HCT116 (cell line): ENCODE measurements at regions not wholly inside any gene's neighbourhood (a gene's known extent, or its start where the extent isn't known, plus 50 kb on each side); places are given as distances from the start of the nearest gene placed in this dataset.

Experiments used
- CEBPB ChIP-seq: IDR thresholded peaks from 2 replicates; pipeline ENCODE4 v1.6.1; 2012; ENCODE audit warnings: low read depth
- CTCF ChIP-seq, 3 experiments: fragments of 200-600 bp in 1 of 3; sonication (generic) in 1 of 3; IDR thresholded peaks in 2 of 3; conservative IDR thresholded peaks in 1 of 3; 2 replicates each; pipeline ENCODE4 v1.5.1; 2012 to 2017; ENCODE audit warnings: low read depth in 2 of 3, low read length in 2 of 3, antibody characterized with exemption in 1 of 3, borderline replicate concordance in 1 of 3, control low read depth in 1 of 3, mild to moderate bottlenecking in 1 of 3, mixed read lengths in 1 of 3, mixed run types in 1 of 3, moderate library complexity in 1 of 3; ENCODE audit not compliant: insufficient read depth in 1 of 3
- EGR1 ChIP-seq: IDR thresholded peaks from 2 replicates; pipeline ENCODE4 v1.6.1; 2012; ENCODE audit warnings: low read depth
- EZH2 ChIP-seq: fragments of 200-600 bp; sonication (generic); IDR thresholded peaks from 2 replicates; pipeline ENCODE4 v1.6.1; 2017; ENCODE audit warnings: antibody characterized with exemption, mixed run types
- EZH2phosphoT487 ChIP-seq: fragments of 200-600 bp; IDR thresholded peaks from 2 replicates; pipeline ENCODE4 v1.6.1; 2018; ENCODE audit warnings: antibody characterized with exemption, borderline replicate concordance
- MAX ChIP-seq: IDR thresholded peaks from 2 replicates; pipeline ENCODE4 v1.6.1; 2012
- POLR2A ChIP-seq: IDR thresholded peaks from 2 replicates; pipeline ENCODE4 v1.7.0; 2011; ENCODE audit warnings: borderline replicate concordance; ENCODE audit not compliant: insufficient read depth, insufficient read length; ENCODE audit errors: extremely low read depth
- POLR2AphosphoS5 ChIP-seq: IDR thresholded peaks from 2 replicates; pipeline ENCODE4 v1.6.1; 2011; ENCODE audit warnings: mild to moderate bottlenecking, low read depth, low read length, moderate library complexity
- SIN3A ChIP-seq: IDR thresholded peaks from 2 replicates; pipeline ENCODE4 v1.6.1; 2012; ENCODE audit warnings: low read depth
- ZNF274 ChIP-seq: fragments of 200-500 bp; sonication (Bioruptor generic); IDR thresholded peaks from 2 replicates; pipeline ENCODE4 v1.6.1; 2014; ENCODE audit warnings: mild to moderate bottlenecking, low read depth, low read length, inconsistent platforms

- no peak for TF ChIP-seq POLR2A
- no peak for TF ChIP-seq EZH2
- TF ChIP-seq POLR2AphosphoS5 = no peak
- no peak for TF ChIP-seq CTCF (IDR thresholded peaks at IDR 0.05 in 2 of 3, conservative IDR thresholded peaks at IDR 0.05 in 1 of 3; ENCODE audit: borderline replicate concordance in 1 of 3, insufficient read depth in 1 of 3, low read depth in 2 of 3, low read length in 2 of 3)
- no peak for TF ChIP-seq ZNF274
- no peak for TF ChIP-seq EGR1
- TF ChIP-seq EZH2phosphoT487 = no peak
- no peak for TF ChIP-seq CEBPB
- no peak for TF ChIP-seq MAX
- TF ChIP-seq SIN3A = no peak
Measured at GRCh38 chr6:137547186-137547585, 53.0 kb upstream of the OLIG3 start.
